B cell (primary cell): ENCODE measurements at regions not wholly inside any gene's neighbourhood (a gene's known extent, or its start where the extent isn't known, plus 50 kb on each side); places are given as distances from the start of the nearest gene placed in this dataset.

Source experiments
- EZH2 ChIP-seq: IDR thresholded peaks from 2 replicates; pipeline ENCODE4 v1.6.1; 2012; ENCODE audit warnings: borderline replicate concordance, low read depth, mild to moderate bottlenecking, moderate library complexity, low read length; ENCODE audit not compliant: insufficient read depth, poor library complexity, severe bottlenecking
- TF ChIP-seq, protein P1 (sequence below): fragments of 200-600 bp; IDR thresholded peaks from one replicate; pipeline ENCODE4 v1.8.0; 2022; ENCODE audit warnings: antibody characterized with exemption, mild to moderate bottlenecking

DNA sequence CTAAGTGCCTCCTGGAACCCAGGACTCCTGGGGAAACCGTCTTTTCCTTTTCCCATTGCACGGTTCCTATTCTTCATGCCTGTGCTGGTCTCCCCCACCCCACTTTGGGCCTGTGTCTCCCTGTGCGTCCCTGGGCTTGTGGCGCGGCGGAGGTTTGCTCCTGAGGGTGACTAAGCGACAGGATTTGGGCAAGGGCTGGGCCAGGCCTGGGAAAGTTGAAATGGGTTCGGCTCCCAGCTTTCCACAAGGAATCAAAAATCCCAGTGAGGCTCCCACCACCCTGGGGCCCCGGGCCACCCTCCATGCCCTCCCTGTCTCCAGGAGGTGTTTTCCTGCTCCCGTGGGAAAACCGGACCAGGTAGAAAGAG is 197.6 kb downstream of the NDUFA10 start:
- TF ChIP-seq, protein P1, sequence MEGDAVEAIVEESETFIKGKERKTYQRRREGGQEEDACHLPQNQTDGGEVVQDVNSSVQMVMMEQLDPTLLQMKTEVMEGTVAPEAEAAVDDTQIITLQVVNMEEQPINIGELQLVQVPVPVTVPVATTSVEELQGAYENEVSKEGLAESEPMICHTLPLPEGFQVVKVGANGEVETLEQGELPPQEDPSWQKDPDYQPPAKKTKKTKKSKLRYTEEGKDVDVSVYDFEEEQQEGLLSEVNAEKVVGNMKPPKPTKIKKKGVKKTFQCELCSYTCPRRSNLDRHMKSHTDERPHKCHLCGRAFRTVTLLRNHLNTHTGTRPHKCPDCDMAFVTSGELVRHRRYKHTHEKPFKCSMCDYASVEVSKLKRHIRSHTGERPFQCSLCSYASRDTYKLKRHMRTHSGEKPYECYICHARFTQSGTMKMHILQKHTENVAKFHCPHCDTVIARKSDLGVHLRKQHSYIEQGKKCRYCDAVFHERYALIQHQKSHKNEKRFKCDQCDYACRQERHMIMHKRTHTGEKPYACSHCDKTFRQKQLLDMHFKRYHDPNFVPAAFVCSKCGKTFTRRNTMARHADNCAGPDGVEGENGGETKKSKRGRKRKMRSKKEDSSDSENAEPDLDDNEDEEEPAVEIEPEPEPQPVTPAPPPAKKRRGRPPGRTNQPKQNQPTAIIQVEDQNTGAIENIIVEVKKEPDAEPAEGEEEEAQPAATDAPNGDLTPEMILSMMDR: no peak
- TF ChIP-seq EZH2: no peak
